ENCODE measurements at regions not wholly inside any gene's neighbourhood (a gene's known extent, or its start where the extent isn't known, plus 50 kb on each side); places are given as distances from the start of the nearest gene placed in this dataset.

DNA sequence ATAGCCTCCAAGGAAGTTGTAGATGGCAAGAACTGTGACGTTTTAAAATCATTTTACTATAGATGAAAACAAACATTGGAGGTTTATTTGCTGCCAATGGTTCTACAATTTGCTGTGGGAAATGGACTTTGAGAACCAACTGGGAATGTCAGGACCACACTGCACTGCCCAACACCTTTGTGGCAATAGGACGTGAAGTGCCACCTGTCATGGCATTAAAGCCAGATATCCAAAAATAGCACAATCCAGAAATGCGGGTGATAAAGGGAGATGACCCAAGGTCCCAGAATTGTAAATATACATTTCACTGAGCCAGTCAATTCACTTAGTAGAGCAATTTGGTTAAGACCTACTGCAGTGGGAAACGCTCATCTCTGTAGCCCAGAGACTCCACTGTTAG lies 116.4 kb downstream of the MPP7 start:
- in situ Hi-C loops (cut with HindIII; ENCODE audit: low sequenced_read_pairs), result no loop called here
- no peak for DNase-seq (ENCODE audit: low read depth)
- no peak overlapping the region for H3K4me3 ChIP-seq (ENCODE audit: low read depth, low read length)
- TF ChIP-seq, protein P1, sequence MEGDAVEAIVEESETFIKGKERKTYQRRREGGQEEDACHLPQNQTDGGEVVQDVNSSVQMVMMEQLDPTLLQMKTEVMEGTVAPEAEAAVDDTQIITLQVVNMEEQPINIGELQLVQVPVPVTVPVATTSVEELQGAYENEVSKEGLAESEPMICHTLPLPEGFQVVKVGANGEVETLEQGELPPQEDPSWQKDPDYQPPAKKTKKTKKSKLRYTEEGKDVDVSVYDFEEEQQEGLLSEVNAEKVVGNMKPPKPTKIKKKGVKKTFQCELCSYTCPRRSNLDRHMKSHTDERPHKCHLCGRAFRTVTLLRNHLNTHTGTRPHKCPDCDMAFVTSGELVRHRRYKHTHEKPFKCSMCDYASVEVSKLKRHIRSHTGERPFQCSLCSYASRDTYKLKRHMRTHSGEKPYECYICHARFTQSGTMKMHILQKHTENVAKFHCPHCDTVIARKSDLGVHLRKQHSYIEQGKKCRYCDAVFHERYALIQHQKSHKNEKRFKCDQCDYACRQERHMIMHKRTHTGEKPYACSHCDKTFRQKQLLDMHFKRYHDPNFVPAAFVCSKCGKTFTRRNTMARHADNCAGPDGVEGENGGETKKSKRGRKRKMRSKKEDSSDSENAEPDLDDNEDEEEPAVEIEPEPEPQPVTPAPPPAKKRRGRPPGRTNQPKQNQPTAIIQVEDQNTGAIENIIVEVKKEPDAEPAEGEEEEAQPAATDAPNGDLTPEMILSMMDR (IDR thresholded peaks at IDR 0.05; ENCODE audit: low read depth, low read length, missing control alignments), result no peak

DNA sequence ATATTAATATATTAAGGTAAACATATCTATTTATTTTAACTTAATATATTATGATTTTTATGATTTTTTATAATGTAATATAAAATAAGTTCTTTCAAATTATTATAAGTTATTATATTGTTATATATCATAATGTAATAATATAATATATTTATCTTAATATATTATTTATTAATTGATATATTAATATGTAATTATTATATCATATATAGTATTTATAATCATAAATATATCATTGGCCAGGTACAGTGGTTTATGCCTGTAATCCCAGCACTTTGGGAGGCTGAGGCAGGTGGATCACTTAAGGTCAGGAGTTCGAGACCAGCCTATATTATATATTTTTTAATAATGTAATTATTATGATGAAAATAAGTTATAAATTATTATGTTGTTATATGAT lies 118.1 kb downstream of the MPP7 start:
- in situ Hi-C loops (cut with HindIII; ENCODE audit: low sequenced_read_pairs), result no loop called here

DNA sequence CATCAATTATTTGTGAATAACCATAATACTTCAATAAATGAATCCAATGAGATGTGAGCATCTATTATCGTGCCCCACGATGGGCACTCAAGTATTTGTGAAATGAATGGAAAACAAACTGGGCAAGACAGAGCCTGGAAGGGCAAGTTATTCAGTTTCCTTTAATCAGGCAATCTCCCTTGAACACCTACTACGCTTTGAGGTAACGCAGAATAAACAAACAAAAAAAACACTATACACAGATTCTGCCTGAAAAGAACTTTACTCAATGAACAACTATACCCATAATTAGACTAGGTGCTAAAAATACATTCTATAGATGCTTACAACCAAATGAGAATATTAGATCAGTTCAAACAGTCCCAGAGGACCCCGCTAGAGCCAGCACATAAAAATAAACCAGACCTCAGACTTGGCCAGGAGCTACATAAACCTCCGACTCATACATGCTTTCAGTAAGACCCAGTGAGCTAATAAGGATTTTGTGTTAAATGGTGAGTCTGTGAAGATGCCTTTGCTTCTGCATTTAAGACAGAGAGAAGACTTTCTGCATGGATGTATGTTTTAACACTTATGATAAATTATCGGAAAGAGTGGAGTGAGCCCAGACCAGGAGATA lies 121.3 kb downstream of the MPP7 start:
- in situ Hi-C loops (cut with HindIII; ENCODE audit: low sequenced_read_pairs), result no loop called here
- DNase-seq (ENCODE audit: low read depth), result no peak
- H3K4me3 ChIP-seq (ENCODE audit: low read depth, low read length), result no peak overlapping the region
- TF ChIP-seq, protein P1 (IDR thresholded peaks at IDR 0.05; ENCODE audit: low read depth, low read length, missing control alignments), result no peak

More for the DNA sequence above, 118.1 kb downstream of the MPP7 start:
- no peak for DNase-seq (ENCODE audit: low read depth)
- TF ChIP-seq, protein P1 (IDR thresholded peaks at IDR 0.05; ENCODE audit: low read depth, low read length, missing control alignments), result no peak
- H3K4me3 ChIP-seq (ENCODE audit: low read depth, low read length), result no peak overlapping the region

DNA sequence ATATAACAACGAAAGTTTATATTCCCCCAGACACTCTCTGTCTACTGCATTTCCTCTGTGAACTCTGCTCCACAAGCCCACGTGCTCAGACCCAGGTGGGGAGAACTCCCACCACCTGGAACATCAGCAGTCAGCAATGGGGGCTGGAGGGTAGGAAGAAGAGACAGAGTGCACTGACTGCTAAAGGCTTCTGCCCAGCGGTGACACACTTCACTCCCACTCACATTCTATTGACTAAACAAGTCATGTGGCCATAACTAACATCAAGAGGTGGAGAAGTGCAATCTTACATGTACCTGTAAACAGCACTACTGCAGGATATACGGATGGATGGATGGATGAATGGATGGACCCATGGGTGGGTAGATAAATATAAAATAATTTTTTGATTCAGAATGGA lies 122.2 kb downstream of the MPP7 start:
- no peak overlapping the region for H3K4me3 ChIP-seq (ENCODE audit: low read depth, low read length)
- in situ Hi-C loops (cut with HindIII; ENCODE audit: low sequenced_read_pairs), result no loop called here
- TF ChIP-seq, protein P1 (IDR thresholded peaks at IDR 0.05; ENCODE audit: low read depth, low read length, missing control alignments), result no peak
- DNase-seq (ENCODE audit: low read depth), result no peak

DNA sequence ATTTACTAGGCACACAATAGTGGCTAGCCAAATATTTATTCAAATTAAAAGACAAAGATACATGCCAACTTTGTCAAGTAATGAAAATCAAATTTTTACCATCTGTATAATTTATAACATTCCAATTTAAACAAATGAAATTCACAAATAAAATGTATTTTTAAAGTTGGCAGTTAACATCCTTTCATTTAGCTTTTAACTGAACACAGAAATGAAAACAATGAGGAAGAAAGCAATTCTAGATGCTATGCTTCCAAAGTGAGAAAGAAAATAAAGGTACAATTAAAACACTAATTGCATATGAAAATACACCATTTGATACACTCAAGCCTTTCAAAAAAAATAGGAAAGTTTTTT lies 123.1 kb downstream of the MPP7 start:
- no peak overlapping the region for H3K4me3 ChIP-seq (ENCODE audit: low read depth, low read length)
- in situ Hi-C loops (cut with HindIII; ENCODE audit: low sequenced_read_pairs), result no loop called here
- no peak for DNase-seq (ENCODE audit: low read depth)
- TF ChIP-seq, protein P1 (IDR thresholded peaks at IDR 0.05; ENCODE audit: low read depth, low read length, missing control alignments), result no peak

DNA sequence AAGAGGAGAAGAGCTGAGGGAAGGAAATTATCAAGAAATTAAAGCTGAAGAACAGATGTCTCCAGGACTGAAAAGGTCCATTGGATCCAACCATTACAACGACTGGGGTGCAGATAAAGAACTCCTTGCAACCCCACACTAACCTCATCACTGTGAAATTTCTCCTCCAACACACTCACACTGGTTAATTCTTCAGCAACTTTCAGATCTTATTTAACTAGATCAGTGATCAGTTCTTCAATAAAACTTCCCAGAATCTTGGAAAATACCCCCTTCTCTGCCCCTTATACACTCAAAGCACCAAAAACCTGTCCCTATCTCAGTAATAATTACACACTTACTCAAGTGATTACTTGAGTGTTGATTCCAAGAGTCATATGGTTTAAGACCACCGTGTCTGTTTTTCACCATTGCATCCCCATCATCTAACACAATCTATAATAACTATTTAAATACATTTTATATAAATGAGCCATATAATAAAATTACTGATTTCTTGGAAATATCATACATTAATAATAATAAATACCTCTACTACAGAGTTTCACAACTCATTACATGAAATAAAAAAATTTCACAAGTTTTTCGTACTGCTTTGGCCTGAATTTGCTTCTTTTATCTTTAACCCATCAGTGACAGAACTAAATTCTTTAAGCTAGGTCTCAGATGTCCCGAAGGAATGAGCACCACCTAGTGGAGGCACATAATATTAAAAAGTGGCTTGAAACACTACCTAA lies 123.7 kb downstream of the MPP7 start:
- TF ChIP-seq, protein P1 (IDR thresholded peaks at IDR 0.05; ENCODE audit: low read depth, low read length, missing control alignments), result peak; percentile 54
- peak; percentile 58 for DNase-seq (ENCODE audit: low read depth)
- in situ Hi-C loops (cut with HindIII; ENCODE audit: low sequenced_read_pairs), result no loop called here
- H3K4me3 ChIP-seq (ENCODE audit: low read depth, low read length), result no peak overlapping the region
